ENCODE measurements at regions not wholly inside any gene's neighbourhood (a gene's known extent, or its start where the extent isn't known, plus 50 kb on each side); places are given as distances from the start of the nearest gene placed in this dataset.
"Not testable (repeated sequence)": the region's sequence is repeated elsewhere in the genome, so short reads cannot be mapped to it uniquely, and the experiment has no call there.

DNA sequence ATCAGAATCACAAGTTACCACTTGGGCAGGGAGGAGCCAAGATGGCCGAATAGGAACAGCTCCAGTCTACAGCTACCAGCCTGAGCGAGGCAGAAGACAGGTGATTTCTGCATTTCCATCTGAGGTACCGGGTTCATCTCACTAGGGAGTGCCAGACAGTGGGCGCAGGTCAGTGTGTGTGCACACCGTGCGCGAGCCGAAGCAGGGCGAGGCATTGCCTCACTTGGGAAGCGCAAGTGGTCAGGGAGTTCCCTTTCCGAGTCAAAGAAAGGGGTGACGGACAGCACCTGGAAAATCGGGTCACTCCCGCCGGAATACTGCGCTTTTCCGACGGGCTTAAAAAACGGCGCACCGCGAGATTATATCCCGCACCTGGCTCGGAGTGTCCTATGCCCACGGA lies 99.8 kb upstream of the PBX1 start:
- intact Hi-C loops (cut with micrococcal nuclease); H3K9me3 Mint-ChIP-seq; H3K27ac ChIP-seq (ENCODE audit: low read depth, low read length); H3K4me1 ChIP-seq (ENCODE audit: insufficient read depth, low read length); H3K27me3 ChIP-seq (ENCODE audit: insufficient read depth, low read length); H3K9me3 ChIP-seq (ENCODE audit: control insufficient read depth in 1 of 2, low read length in 2 of 2); H3K36me3 Mint-ChIP-seq; H3K4me3 ChIP-seq (ENCODE audit: low read length in 2 of 2); H3K4me1 Mint-ChIP-seq; H3K36me3 ChIP-seq (ENCODE audit: insufficient read depth, low read length); H3K27ac Mint-ChIP-seq; H3K27me3 Mint-ChIP-seq; H3K4me3 Mint-ChIP-seq; DNase-seq; CTCF ChIA-PET (ENCODE audit: partially characterized antibody); POLR2A ChIA-PET (ENCODE audit: partially characterized antibody): not testable (repeated sequence)

DNA sequence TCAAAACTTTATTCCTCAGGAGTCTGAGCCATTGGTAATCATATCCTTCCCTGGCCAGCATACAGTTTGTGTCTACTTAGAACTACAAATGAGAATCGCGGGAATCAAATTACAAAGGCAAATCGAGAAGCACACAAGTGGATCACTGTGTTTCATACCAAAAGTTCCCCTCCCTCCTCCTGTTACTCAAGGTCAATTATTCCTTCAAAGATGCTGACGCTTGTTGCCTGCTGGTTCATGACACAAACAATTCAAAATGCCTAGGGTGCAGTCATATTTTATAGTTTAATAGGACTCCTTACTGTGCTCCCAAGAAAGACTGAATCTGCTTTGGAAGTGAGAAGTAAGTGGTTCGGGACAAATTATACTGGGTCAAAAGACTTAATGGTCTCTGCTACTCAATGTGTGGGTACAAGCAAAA lies 93.0 kb upstream of the PBX1 start:
- intact Hi-C loops (cut with micrococcal nuclease), result no loop called here
- H3K4me1 Mint-ChIP-seq, result no peaks in the 10 kb centered on the region
- no peak overlapping the region for H3K27ac Mint-ChIP-seq

GRCh38 chr1:164466429-164466828 lies 92.6 kb upstream of the PBX1 start:
- peaks cover 0 to 20% (median 6%) of the 10 kb centered on the region in 8 donors for H3K9me3 Mint-ChIP-seq
- Histone ChIP-seq H3K27me3 (ENCODE audit: insufficient read depth, low read length) (no peaks in the 10 kb centered on the region), H3K36me3 (ENCODE audit: insufficient read depth, low read length) (no peaks in the 10 kb centered on the region), H3K9me3 (ENCODE audit: control insufficient read depth in 1 of 2, low read length in 2 of 2) (no peaks in the 10 kb centered on the region), H3K27ac (ENCODE audit: low read depth, low read length) (no peak overlapping the region), H3K4me1 (ENCODE audit: insufficient read depth, low read length) (no peaks in the 10 kb centered on the region), H3K4me3 (ENCODE audit: low read length in 2 of 2) (no peak overlapping the region)
- no peaks in the 10 kb centered on the region for H3K27me3 Mint-ChIP-seq
- intact Hi-C loops (cut with micrococcal nuclease), result no loop called here
- H3K4me1 Mint-ChIP-seq, result no peaks in the 10 kb centered on the region
- CTCF ChIA-PET (ENCODE audit: partially characterized antibody), result no interaction called here
- no peak overlapping the region for H3K4me3 Mint-ChIP-seq
- no peak overlapping the region for H3K27ac Mint-ChIP-seq
- POLR2A ChIA-PET (ENCODE audit: partially characterized antibody), result no interaction called here
- H3K36me3 Mint-ChIP-seq, result no peaks in the 10 kb centered on the region
- no peak for DNase-seq

More for the DNA sequence above, 93.0 kb upstream of the PBX1 start:
- Mint-ChIP-seq H3K27me3 (no peaks in the 10 kb centered on the region), H3K36me3 (no peaks in the 10 kb centered on the region), H3K4me3 (no peak overlapping the region), H3K9me3 (peaks cover 0 to 20% (median 5%) of the 10 kb centered on the region in 8 donors)
- Histone ChIP-seq H3K9me3 (ENCODE audit: control insufficient read depth in 1 of 2, low read length in 2 of 2) (no peaks in the 10 kb centered on the region), H3K27ac (ENCODE audit: low read depth, low read length) (no peak overlapping the region), H3K4me1 (ENCODE audit: insufficient read depth, low read length) (no peaks in the 10 kb centered on the region), H3K4me3 (ENCODE audit: low read length in 2 of 2) (no peak overlapping the region), H3K36me3 (ENCODE audit: insufficient read depth, low read length) (no peaks in the 10 kb centered on the region), H3K27me3 (ENCODE audit: insufficient read depth, low read length) (no peaks in the 10 kb centered on the region)
- no peak for DNase-seq
- POLR2A ChIA-PET (ENCODE audit: partially characterized antibody), result no interaction called here
- CTCF ChIA-PET (ENCODE audit: partially characterized antibody), result no interaction called here

DNA sequence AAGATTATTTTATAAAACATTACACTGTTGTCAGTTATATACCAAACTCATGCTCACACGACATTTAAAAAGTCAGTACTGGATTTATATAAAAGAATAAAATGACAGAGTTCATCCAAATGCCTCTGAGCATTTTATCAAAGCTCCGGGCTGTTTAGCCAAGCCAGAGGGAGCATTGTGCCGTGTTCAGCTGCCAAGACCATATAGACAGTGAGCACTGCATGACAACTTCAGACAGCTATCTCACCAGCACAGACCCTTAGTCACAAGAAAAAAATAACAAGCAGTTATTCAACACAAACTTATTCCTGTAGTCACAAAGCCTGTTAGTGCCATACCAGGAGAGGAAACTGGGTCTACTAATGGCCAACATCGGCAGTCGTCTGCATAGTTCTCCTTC lies 88.0 kb upstream of the PBX1 start:
- intact Hi-C loops (cut with micrococcal nuclease), result no loop called here
- Histone ChIP-seq H3K4me1 (ENCODE audit: insufficient read depth, low read length) (no peaks in the 10 kb centered on the region), H3K27ac (ENCODE audit: low read depth, low read length) (no peak overlapping the region), H3K9me3 (ENCODE audit: control insufficient read depth in 1 of 2, low read length in 2 of 2) (no peaks in the 10 kb centered on the region), H3K27me3 (ENCODE audit: insufficient read depth, low read length) (no peaks in the 10 kb centered on the region), H3K4me3 (ENCODE audit: low read length in 2 of 2) (no peak overlapping the region), H3K36me3 (ENCODE audit: insufficient read depth, low read length) (no peaks in the 10 kb centered on the region)
- ChIA-PET POLR2A (ENCODE audit: partially characterized antibody) (no interaction called here), CTCF (ENCODE audit: partially characterized antibody) (no interaction called here)
- Mint-ChIP-seq H3K4me1 (no peaks in the 10 kb centered on the region), H3K27me3 (no peaks in the 10 kb centered on the region), H3K27ac (no peak overlapping the region), H3K36me3 (no peaks in the 10 kb centered on the region), H3K4me3 (no peak overlapping the region), H3K9me3 (peaks cover 0 to 19% (median 7%) of the 10 kb centered on the region in 8 donors)
- DNase-seq, result no peak

DNA sequence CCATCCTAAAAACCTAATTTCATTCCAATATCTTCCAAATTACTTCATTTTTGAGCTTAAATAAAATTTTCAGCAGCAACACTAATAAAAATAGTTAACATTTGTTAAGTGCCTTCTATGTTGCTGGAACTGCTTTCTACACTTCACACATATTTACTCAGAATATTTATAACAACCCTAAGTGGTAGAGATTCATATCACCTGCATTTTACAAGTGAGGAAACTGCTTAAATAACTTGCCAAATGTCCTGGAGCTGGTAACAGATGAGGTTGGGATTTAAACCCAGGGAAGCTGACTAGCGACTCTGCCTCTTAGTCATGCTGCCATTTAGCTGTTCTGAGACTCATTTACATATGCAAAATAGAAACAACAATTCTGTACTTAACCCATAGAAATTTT lies 86.1 kb upstream of the PBX1 start:
- ChIA-PET POLR2A (ENCODE audit: partially characterized antibody) (no interaction called here), CTCF (ENCODE audit: partially characterized antibody) (no interaction called here)
- DNase-seq, result no peak
- H3K27ac Mint-ChIP-seq, result no peak overlapping the region
- Histone ChIP-seq H3K27me3 (ENCODE audit: insufficient read depth, low read length) (no peaks in the 10 kb centered on the region), H3K4me3 (ENCODE audit: low read length in 2 of 2) (no peak overlapping the region), H3K27ac (ENCODE audit: low read depth, low read length) (no peak overlapping the region), H3K4me1 (ENCODE audit: insufficient read depth, low read length) (no peaks in the 10 kb centered on the region), H3K36me3 (ENCODE audit: insufficient read depth, low read length) (no peaks in the 10 kb centered on the region), H3K9me3 (ENCODE audit: control insufficient read depth in 1 of 2, low read length in 2 of 2) (no peaks in the 10 kb centered on the region)
- intact Hi-C loops (cut with micrococcal nuclease), result no loop called here
- H3K27me3 Mint-ChIP-seq, result no peaks in the 10 kb centered on the region
- no peaks in the 10 kb centered on the region for H3K4me1 Mint-ChIP-seq
- H3K4me3 Mint-ChIP-seq, result no peak overlapping the region
- no peaks in the 10 kb centered on the region for H3K36me3 Mint-ChIP-seq
- H3K9me3 Mint-ChIP-seq, result peaks cover 0 to 15% (median 4%) of the 10 kb centered on the region in 8 donors

- H3K4me1 Mint-ChIP-seq, result no peaks in the 10 kb centered on the region
- no peaks in the 10 kb centered on the region for H3K27me3 ChIP-seq (ENCODE audit: insufficient read depth, low read length)
- no peak for DNase-seq
- H3K36me3 Mint-ChIP-seq, result no peaks in the 10 kb centered on the region
- no peak overlapping the region for H3K27ac Mint-ChIP-seq
- intact Hi-C loops (cut with micrococcal nuclease), result no loop called here
- H3K9me3 ChIP-seq (ENCODE audit: control insufficient read depth in 1 of 2, low read length in 2 of 2), result no peaks in the 10 kb centered on the region
- H3K4me3 ChIP-seq (ENCODE audit: low read length in 2 of 2), result no peak overlapping the region
- H3K36me3 ChIP-seq (ENCODE audit: insufficient read depth, low read length), result no peaks in the 10 kb centered on the region
- peaks cover 0 to 14% (median 4%) of the 10 kb centered on the region in 8 donors for H3K9me3 Mint-ChIP-seq
- no peak overlapping the region for H3K4me3 Mint-ChIP-seq
- ChIA-PET CTCF (ENCODE audit: partially characterized antibody) (no interaction called here), POLR2A (ENCODE audit: partially characterized antibody) (no interaction called here)
- H3K27me3 Mint-ChIP-seq, result no peaks in the 10 kb centered on the region
- H3K4me1 ChIP-seq (ENCODE audit: insufficient read depth, low read length), result no peaks in the 10 kb centered on the region
- H3K27ac ChIP-seq (ENCODE audit: low read depth, low read length), result no peak overlapping the region
These were observed 85.4 kb upstream of the PBX1 start for GRCh38 chr1:164473544-164473943.

DNA sequence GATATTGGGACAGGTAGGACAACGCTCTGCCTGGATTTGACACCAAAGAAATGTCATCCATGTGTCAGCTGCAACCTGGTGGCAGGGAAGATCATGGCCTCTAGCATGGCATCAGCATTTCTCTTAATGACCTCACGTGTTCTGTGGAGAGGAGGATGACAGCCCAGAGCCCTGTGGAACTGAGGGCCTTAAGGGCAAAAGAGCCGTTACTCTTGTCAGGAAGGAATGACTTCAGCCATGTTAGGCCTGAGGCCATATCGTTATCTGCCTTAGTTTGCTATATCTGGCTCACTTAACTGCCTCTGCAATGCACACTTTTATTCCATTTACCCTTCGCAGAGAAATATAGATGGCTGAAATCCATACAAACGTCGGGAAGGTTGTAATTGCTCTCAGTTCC lies 83.2 kb upstream of the PBX1 start:
- no peaks in the 10 kb centered on the region for H3K27me3 Mint-ChIP-seq
- no peaks in the 10 kb centered on the region for H3K36me3 ChIP-seq (ENCODE audit: insufficient read depth, low read length)
- no peaks in the 10 kb centered on the region for H3K4me1 Mint-ChIP-seq
- H3K27ac Mint-ChIP-seq, result no peak overlapping the region
- ChIA-PET CTCF (ENCODE audit: partially characterized antibody) (interaction anchor here (0.6 kb wide), 1 partner anchor 8 kb away, joined by 3 read pairs; no protein-coding TSS in a partner anchor), POLR2A (ENCODE audit: partially characterized antibody) (no interaction called here)
- no peaks in the 10 kb centered on the region for H3K27me3 ChIP-seq (ENCODE audit: insufficient read depth, low read length)
- no peaks in the 10 kb centered on the region for H3K36me3 Mint-ChIP-seq
- DNase-seq, result no peak
- H3K27ac ChIP-seq (ENCODE audit: low read depth, low read length), result no peak overlapping the region
- H3K9me3 ChIP-seq (ENCODE audit: control insufficient read depth in 1 of 2, low read length in 2 of 2), result no peaks in the 10 kb centered on the region
- peaks cover 0 to 10% (median 4%) of the 10 kb centered on the region in 8 donors for H3K9me3 Mint-ChIP-seq
- intact Hi-C loops (cut with micrococcal nuclease), result no loop called here
- H3K4me3 Mint-ChIP-seq, result no peak overlapping the region
- H3K4me1 ChIP-seq (ENCODE audit: insufficient read depth, low read length), result no peaks in the 10 kb centered on the region
- H3K4me3 ChIP-seq (ENCODE audit: low read length in 2 of 2), result no peak overlapping the region

- no peaks in the 10 kb centered on the region for H3K36me3 ChIP-seq (ENCODE audit: insufficient read depth, low read length)
- no peaks in the 10 kb centered on the region for H3K27me3 Mint-ChIP-seq
- H3K27ac ChIP-seq (ENCODE audit: low read depth, low read length), result no peak overlapping the region
- H3K27ac Mint-ChIP-seq, result no peak overlapping the region
- intact Hi-C loops (cut with micrococcal nuclease), result no loop called here
- no peak overlapping the region for H3K4me3 ChIP-seq (ENCODE audit: low read length in 2 of 2)
- no peaks in the 10 kb centered on the region for H3K36me3 Mint-ChIP-seq
- no peaks in the 10 kb centered on the region for H3K27me3 ChIP-seq (ENCODE audit: insufficient read depth, low read length)
- DNase-seq, result no peak
- CTCF ChIA-PET (ENCODE audit: partially characterized antibody), result no interaction called here
- peaks cover 0 to 8% (median 2%) of the 10 kb centered on the region in 8 donors for H3K9me3 Mint-ChIP-seq
- no peaks in the 10 kb centered on the region for H3K4me1 Mint-ChIP-seq
- POLR2A ChIA-PET (ENCODE audit: partially characterized antibody), result no interaction called here
- no peak overlapping the region for H3K4me3 Mint-ChIP-seq
- H3K9me3 ChIP-seq (ENCODE audit: control insufficient read depth in 1 of 2, low read length in 2 of 2), result no peaks in the 10 kb centered on the region
- no peaks in the 10 kb centered on the region for H3K4me1 ChIP-seq (ENCODE audit: insufficient read depth, low read length)
These were observed 81.6 kb upstream of the PBX1 start for GRCh38 chr1:164477343-164477742.
